IMR-90 (cell line): ENCODE measurements at regions not wholly inside any gene's neighbourhood (a gene's known extent, or its start where the extent isn't known, plus 50 kb on each side); places are given as distances from the start of the nearest gene placed in this dataset.

Experiments
- ATAC-seq: fragments of 200-7000 bp; cut with Tn5 transposase; 2 replicates; pipeline ENCODE4 v1.9.1; 2020; ENCODE audit warnings: low read depth, mild to moderate bottlenecking, moderate library complexity
- BruUV-seq: library from RNA; stranded (reverse); fragments of 400-500 nt; replicated peaks from 2 replicates; lab custom pipeline; 2021; lab: Mats Ljungman, UMichigan
- CTCF ChIA-PET: fragments of 300-600 bp; formaldehyde crosslinking; extraction: SDS; loops from one replicate; lab custom pipeline; 2021; ENCODE audit warnings: antibody characterized with exemption; lab: Yijun Ruan, JAX
- POLR2A ChIA-PET: fragments of 300-600 bp; sonication (Branson Sonifier 250); formaldehyde crosslinking; loops from one replicate; lab custom pipeline; 2022; ENCODE audit warnings: antibody characterized with exemption; ENCODE audit not compliant: unreplicated experiment; lab: Charles Lee
- DNase-seq: peaks from one replicate; pipeline ENCODE4 v3.0.0; 2013
- H2AFZ ChIP-seq: replicated peaks from 2 replicates; pipeline ENCODE3; 2013; ENCODE audit warnings: low read length, mild to moderate bottlenecking; ENCODE audit not compliant: poor library complexity
- H2AK5ac ChIP-seq: 2 replicates; pipeline ENCODE4 v1.6.1; 2013; ENCODE audit warnings: low read depth, low read length, inconsistent platforms
- H2AK9ac ChIP-seq: replicated peaks from 2 replicates; pipeline ENCODE3; 2013; ENCODE audit warnings: mild to moderate bottlenecking, low read depth, low read length, moderate library complexity; ENCODE audit not compliant: poor library complexity
- H2BK120ac ChIP-seq: 2 replicates; pipeline ENCODE4 v1.6.1; 2013; ENCODE audit warnings: low read depth, low read length, inconsistent platforms
- H2BK15ac ChIP-seq: 3 replicates; pipeline ENCODE4 v1.6.1; 2013; ENCODE audit warnings: low read depth, low read length, inconsistent platforms
- H2BK20ac ChIP-seq: 2 replicates; pipeline ENCODE4 v1.6.1; 2013; ENCODE audit warnings: low read depth, mild to moderate bottlenecking, inconsistent platforms, low read length, moderate library complexity
- H2BK5ac ChIP-seq: 2 replicates; pipeline ENCODE4 v1.6.1; 2013; ENCODE audit warnings: mild to moderate bottlenecking, low read depth, low read length, inconsistent platforms; ENCODE audit not compliant: poor library complexity, severe bottlenecking
- H3K14ac ChIP-seq: replicated peaks from 2 replicates; pipeline ENCODE4 v1.6.1; 2013; ENCODE audit warnings: low read depth, low read length, inconsistent platforms
- H3K18ac ChIP-seq: 2 replicates; pipeline ENCODE4 v1.6.1; 2013; ENCODE audit warnings: low read depth, low read length, control low read depth
- H3K23ac ChIP-seq: 2 replicates; pipeline ENCODE4 v1.6.1; 2013; ENCODE audit warnings: low read depth, low read length, inconsistent platforms
- H3K27ac ChIP-seq: 2 replicates; pipeline ENCODE4 v1.5.1; 2013; ENCODE audit warnings: mild to moderate bottlenecking, control low read depth, low read length; ENCODE audit not compliant: insufficient read depth
- H3K27me3 ChIP-seq: 2 replicates; pipeline ENCODE4 v1.6.1; 2013; ENCODE audit warnings: low read length; ENCODE audit not compliant: control insufficient read depth, insufficient read depth
- H3K36me3 ChIP-seq: 2 replicates; pipeline ENCODE4 v1.6.1; 2013; ENCODE audit warnings: low read length, mixed read lengths; ENCODE audit not compliant: control insufficient read depth, insufficient read depth
- H3K4ac ChIP-seq: 2 replicates; pipeline ENCODE4 v1.6.1; 2013; ENCODE audit warnings: low read depth, low read length, inconsistent platforms
- H3K4me1 ChIP-seq: 2 replicates; pipeline ENCODE4 v1.6.1; 2013; ENCODE audit warnings: low read length, mixed read lengths; ENCODE audit not compliant: control insufficient read depth, insufficient read depth
- H3K4me2 ChIP-seq: 2 replicates; pipeline ENCODE4 v1.6.1; 2013; ENCODE audit warnings: low read depth, mild to moderate bottlenecking, control low read depth, low read length, moderate library complexity
- H3K4me3 ChIP-seq: 2 replicates; pipeline ENCODE4 v1.5.1; 2013; ENCODE audit warnings: low read depth, mild to moderate bottlenecking, control low read depth, low read length, moderate library complexity; ENCODE audit not compliant: insufficient read depth
- H3K56ac ChIP-seq: 2 replicates; pipeline ENCODE4 v1.6.1; 2013; ENCODE audit warnings: low read length, inconsistent platforms; ENCODE audit not compliant: insufficient read depth; ENCODE audit errors: extremely low read depth
- H3K79me1 ChIP-seq, 2 experiments: 2 replicates each; pipeline ENCODE4 v1.6.1; 2013; ENCODE audit warnings: low read length in 2 of 2, inconsistent platforms in 1 of 2, low read depth in 1 of 2
- H3K9ac ChIP-seq: 2 replicates; pipeline ENCODE4 v1.6.1; 2013; ENCODE audit warnings: low read depth, low read length, control low read depth
- H3K9me1 ChIP-seq: 2 replicates; pipeline ENCODE4 v1.6.1; 2013; ENCODE audit warnings: low read length, inconsistent platforms; ENCODE audit not compliant: insufficient read depth
- H3K9me3 ChIP-seq: 2 replicates; pipeline ENCODE4 v1.6.1; 2013; ENCODE audit warnings: low read length; ENCODE audit not compliant: control insufficient read depth, insufficient read depth
- H4K20me1 ChIP-seq: 2 replicates; pipeline ENCODE4 v1.6.1; 2013; ENCODE audit warnings: low read length, inconsistent platforms; ENCODE audit not compliant: insufficient read depth
- H4K5ac ChIP-seq: 2 replicates; pipeline ENCODE4 v1.6.1; 2013; ENCODE audit warnings: mild to moderate bottlenecking, low read depth, low read length, control low read depth
- H4K8ac ChIP-seq, 2 experiments: 2 replicates each; pipeline ENCODE4 v1.6.1; 2013; ENCODE audit warnings: low read depth in 2 of 2, low read length in 2 of 2, control low read depth in 1 of 2, inconsistent platforms in 1 of 2
- H4K91ac ChIP-seq: 2 replicates; pipeline ENCODE4 v1.6.1; 2013; ENCODE audit warnings: low read depth, low read length, inconsistent platforms; ENCODE audit not compliant: insufficient read depth
- BHLHE40 ChIP-seq: fragments of 150-350 bp; IDR thresholded peaks from 2 replicates; pipeline ENCODE4 v1.6.1; 2016; ENCODE audit warnings: mild to moderate bottlenecking, low read depth, low read length
- CEBPB ChIP-seq: IDR thresholded peaks from 2 replicates; pipeline ENCODE4 v1.6.1; 2012; ENCODE audit warnings: low read depth, low read length, improper control_type of control experiment
- CHD1 ChIP-seq: IDR thresholded peaks from 2 replicates; pipeline ENCODE4 v1.6.1; 2012; ENCODE audit warnings: low read depth, low read length, improper control_type of control experiment
- FOS ChIP-seq: fragments of 150-350 bp; IDR thresholded peaks from 2 replicates; pipeline ENCODE4 v1.6.1; 2016; ENCODE audit warnings: low read depth, low read length
- MAFK ChIP-seq: IDR thresholded peaks from 2 replicates; pipeline ENCODE4 v1.6.1; 2012; ENCODE audit warnings: low read depth, low read length, improper control_type of control experiment
- MAZ ChIP-seq: IDR thresholded peaks from 2 replicates; pipeline ENCODE4 v1.6.1; 2012; ENCODE audit warnings: low read depth, mild to moderate bottlenecking, low read length, improper control_type of control experiment, moderate library complexity, borderline replicate concordance
- MXI1 ChIP-seq: IDR thresholded peaks from 2 replicates; pipeline ENCODE4 v1.6.1; 2012; ENCODE audit warnings: low read depth, mild to moderate bottlenecking, low read length, moderate library complexity, borderline replicate concordance
- NFE2L2 ChIP-seq: fragments of 150-350 bp; IDR thresholded peaks from 2 replicates; pipeline ENCODE4 v1.6.1; 2016; ENCODE audit warnings: low read depth, mild to moderate bottlenecking, low read length
- POLR2A ChIP-seq: IDR thresholded peaks from 2 replicates; pipeline ENCODE4 v1.6.1; 2012; ENCODE audit warnings: mild to moderate bottlenecking, low read depth, low read length
- RAD21 ChIP-seq: IDR thresholded peaks from 2 replicates; pipeline ENCODE4 v1.6.1; 2012; ENCODE audit warnings: low read length, improper control_type of control experiment
- RCOR1 ChIP-seq: IDR thresholded peaks from 2 replicates; pipeline ENCODE4 v1.6.1; 2012; ENCODE audit warnings: mild to moderate bottlenecking, low read length, improper control_type of control experiment; ENCODE audit not compliant: insufficient replicate concordance
- RFX5 ChIP-seq: IDR thresholded peaks from 2 replicates; pipeline ENCODE4 v1.8.0; 2012; ENCODE audit warnings: low read depth, mild to moderate bottlenecking, low read length, moderate library complexity
- SMC3 ChIP-seq: fragments of 150-350 bp; IDR thresholded peaks from 2 replicates; pipeline ENCODE4 v1.6.1; 2016; ENCODE audit warnings: low read depth, mild to moderate bottlenecking, antibody characterized with exemption, low read length, moderate library complexity
- WGBS, 2 experiments: methylation state at CpG; one replicate each; pipeline versions ENCODE4 v1.1.5 to v1.1.7; 2013; ENCODE audit warnings: missing lambda C conversion rate in 2 of 2; ENCODE audit not compliant: insufficient read length in 1 of 2; ENCODE audit errors: extremely low coverage in 2 of 2; 5-methylcytosine and 5-hydroxymethylcytosine counted together
- dilution Hi-C: fragments of 300-500 bp; cut with HindIII; formaldehyde crosslinking; loops from one replicate; pipeline ENCODE4 v1.14.3; 2018; ENCODE audit warnings: low sequenced_read_pairs; ENCODE audit not compliant: unreplicated experiment
- in situ Hi-C: fragments of 300-500 bp; cut with MboI; formaldehyde crosslinking; loops from 3 replicates; pipeline ENCODE4 v1.14.3; 2019; ENCODE audit warnings: low sequenced_read_pairs, inconsistent platforms, mixed read lengths
- intact Hi-C: fragments of 100-400 bp; cut with micrococcal nuclease; formaldehyde crosslinking; loops from 2 replicates; pipeline ENCODE4 v1.10.0; 2022
- TF ChIP-seq, protein P1 (sequence below): conservative IDR thresholded peaks from 2 replicates; pipeline ENCODE4 v1.5.1; 2012; ENCODE audit warnings: mild to moderate bottlenecking, low read depth, low read length, improper control_type of control experiment
- TF ChIP-seq, protein P2 (sequence below): fragments of 150-350 bp; IDR thresholded peaks from 2 replicates; pipeline ENCODE4 v1.6.1; 2017; ENCODE audit warnings: mild to moderate bottlenecking, antibody characterized with exemption, low read length, low read depth
- TF ChIP-seq, protein P3 (sequence below): fragments of 150-350 bp; IDR thresholded peaks from 2 replicates; pipeline ENCODE4 v1.6.1; 2016; ENCODE audit warnings: low read depth, mild to moderate bottlenecking, low read length, moderate library complexity, borderline replicate concordance

DNA sequence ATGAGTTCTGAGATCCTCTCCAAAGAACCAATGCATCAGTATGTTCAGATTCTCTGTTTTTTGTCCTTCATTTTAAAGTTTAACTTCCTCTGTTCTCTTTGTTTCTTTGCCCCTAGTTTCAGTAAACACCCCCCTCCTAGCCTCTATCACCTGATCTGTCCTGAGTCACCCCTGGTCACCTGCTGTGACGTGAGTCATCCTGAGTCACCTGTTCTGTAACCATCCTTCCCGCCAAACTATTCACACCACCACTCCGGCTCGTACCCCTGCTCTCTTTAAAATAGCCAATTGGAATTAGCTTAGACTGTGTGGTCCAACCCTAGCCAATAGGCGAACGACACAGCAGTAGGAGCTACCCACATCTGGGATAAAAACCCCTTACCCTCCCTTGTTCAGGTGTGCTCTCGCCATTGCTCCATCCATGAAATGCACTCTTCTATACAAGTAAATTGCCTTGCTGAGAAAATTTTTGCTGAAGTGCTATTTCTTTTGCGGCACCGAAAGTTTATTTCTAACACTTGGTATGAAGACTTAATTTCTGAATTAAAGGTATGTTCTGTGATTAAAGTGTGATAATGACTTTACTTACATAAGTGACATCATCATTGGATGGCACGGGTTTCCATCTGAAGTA is 318.4 kb downstream of the AASDHPPT start:
- Histone ChIP-seq H3K23ac (no peak overlapping the region), H4K8ac (no peak overlapping the region), H2BK20ac (no peak overlapping the region), H3K9me1 (peaks cover 5% of the 10 kb centered on the region), H3K4me3 (no peak overlapping the region), H2BK5ac (no peak overlapping the region), H3K14ac (no peak overlapping the region), H3K27ac (no peak overlapping the region), H4K91ac (no peak overlapping the region), H2AK9ac (no peak overlapping the region), H3K9ac (no peak overlapping the region), H4K5ac (no peak overlapping the region), H4K20me1 (no peaks in the 10 kb centered on the region), H2BK15ac (0 out of 3 replicates have a peak overlapping the region, but pooled peaks have one; percentile 19), H3K4me2 (no peak overlapping the region), H3K4ac (no peak overlapping the region), H2BK120ac (no peak overlapping the region), H3K27me3 (no peaks in the 10 kb centered on the region), H2AK5ac (no peak overlapping the region; the same call in 1 of the 2 replicates), H2AFZ (no peak overlapping the region), H3K18ac (no peak overlapping the region), H3K79me1 (no peaks in the 10 kb centered on the region), H3K36me3 (no peaks in the 10 kb centered on the region), H3K56ac (no peak overlapping the region), H3K9me3 (no peaks in the 10 kb centered on the region), H3K4me1 (peaks cover 20% of the 10 kb centered on the region)
- dilution Hi-C loops = no loop called here
- BruUV-seq = no TSS peak
- ChIA-PET CTCF (no interaction called here), POLR2A (no interaction called here)
- TF ChIP-seq FOS (no peak), SMC3 (no peak), NFE2L2 (no peak), CHD1 (no peak), CEBPB (no peak), MXI1 (no peak), MAFK (no peak), POLR2A (no peak), RAD21 (no peak), BHLHE40 (no peak), RFX5 (no peak), RCOR1 (no peak), MAZ (no peak)
- TF ChIP-seq, protein P1, sequence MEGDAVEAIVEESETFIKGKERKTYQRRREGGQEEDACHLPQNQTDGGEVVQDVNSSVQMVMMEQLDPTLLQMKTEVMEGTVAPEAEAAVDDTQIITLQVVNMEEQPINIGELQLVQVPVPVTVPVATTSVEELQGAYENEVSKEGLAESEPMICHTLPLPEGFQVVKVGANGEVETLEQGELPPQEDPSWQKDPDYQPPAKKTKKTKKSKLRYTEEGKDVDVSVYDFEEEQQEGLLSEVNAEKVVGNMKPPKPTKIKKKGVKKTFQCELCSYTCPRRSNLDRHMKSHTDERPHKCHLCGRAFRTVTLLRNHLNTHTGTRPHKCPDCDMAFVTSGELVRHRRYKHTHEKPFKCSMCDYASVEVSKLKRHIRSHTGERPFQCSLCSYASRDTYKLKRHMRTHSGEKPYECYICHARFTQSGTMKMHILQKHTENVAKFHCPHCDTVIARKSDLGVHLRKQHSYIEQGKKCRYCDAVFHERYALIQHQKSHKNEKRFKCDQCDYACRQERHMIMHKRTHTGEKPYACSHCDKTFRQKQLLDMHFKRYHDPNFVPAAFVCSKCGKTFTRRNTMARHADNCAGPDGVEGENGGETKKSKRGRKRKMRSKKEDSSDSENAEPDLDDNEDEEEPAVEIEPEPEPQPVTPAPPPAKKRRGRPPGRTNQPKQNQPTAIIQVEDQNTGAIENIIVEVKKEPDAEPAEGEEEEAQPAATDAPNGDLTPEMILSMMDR = no peak
- TF ChIP-seq, protein P2, sequence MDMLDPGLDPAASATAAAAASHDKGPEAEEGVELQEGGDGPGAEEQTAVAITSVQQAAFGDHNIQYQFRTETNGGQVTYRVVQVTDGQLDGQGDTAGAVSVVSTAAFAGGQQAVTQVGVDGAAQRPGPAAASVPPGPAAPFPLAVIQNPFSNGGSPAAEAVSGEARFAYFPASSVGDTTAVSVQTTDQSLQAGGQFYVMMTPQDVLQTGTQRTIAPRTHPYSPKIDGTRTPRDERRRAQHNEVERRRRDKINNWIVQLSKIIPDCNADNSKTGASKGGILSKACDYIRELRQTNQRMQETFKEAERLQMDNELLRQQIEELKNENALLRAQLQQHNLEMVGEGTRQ = no peak
- TF ChIP-seq, protein P3, sequence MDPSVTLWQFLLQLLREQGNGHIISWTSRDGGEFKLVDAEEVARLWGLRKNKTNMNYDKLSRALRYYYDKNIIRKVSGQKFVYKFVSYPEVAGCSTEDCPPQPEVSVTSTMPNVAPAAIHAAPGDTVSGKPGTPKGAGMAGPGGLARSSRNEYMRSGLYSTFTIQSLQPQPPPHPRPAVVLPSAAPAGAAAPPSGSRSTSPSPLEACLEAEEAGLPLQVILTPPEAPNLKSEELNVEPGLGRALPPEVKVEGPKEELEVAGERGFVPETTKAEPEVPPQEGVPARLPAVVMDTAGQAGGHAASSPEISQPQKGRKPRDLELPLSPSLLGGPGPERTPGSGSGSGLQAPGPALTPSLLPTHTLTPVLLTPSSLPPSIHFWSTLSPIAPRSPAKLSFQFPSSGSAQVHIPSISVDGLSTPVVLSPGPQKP = no peak
- intact Hi-C loops = loop anchor here (5.0 to 10.0 kb wide), 2 partner anchors 239 to 311 kb away; no protein-coding TSS in a partner anchor
- no CpG with 5 or more reads among the region's 10 CpGs for WGBS, 2 experiments
- ATAC-seq (no peak), DNase-seq (no peak)
- in situ Hi-C loops = no loop called here
